Activated CD8-positive, alpha-beta memory T cell treated with anti-CD3 and anti-CD28 coated beads, Interleukin-2, amount 10 ng/mL, durations not matched to agents 7 days and 5 days (primary cell): ENCODE measurements at regions not wholly inside any gene's neighbourhood (a gene's known extent, or its start where the extent isn't known, plus 50 kb on each side); places are given as distances from the start of the nearest gene placed in this dataset.
"Not testable (repeated sequence)": the region's sequence is repeated elsewhere in the genome, so short reads cannot be mapped to it uniquely, and the experiment has no call there.

Experiments
- ATAC-seq: fragments of 150-1000 bp; cut with Tn5 transposase; one replicate; pipeline ENCODE4 v1.10.0; 2021; ENCODE audit warnings: moderate library complexity
- CTCF ChIA-PET: fragments of 350-600 bp; sonication (Branson Sonifier 250); formaldehyde crosslinking; loops from one replicate; lab custom pipeline; 2021; ENCODE audit warnings: antibody characterized with exemption; lab: Charles Lee
- DNase-seq: peaks from one replicate; pipeline ENCODE4 v3.0.0-alpha.2; 2020
- H3K27ac Mint-ChIP-seq: one replicate; pipeline ENCODE4 v1.8.0; 2021; ENCODE audit warnings: mild to moderate bottlenecking, mixed read lengths
- H3K27me3 Mint-ChIP-seq: one replicate; pipeline ENCODE4 v1.8.0; 2021; ENCODE audit warnings: mixed read lengths
- H3K36me3 Mint-ChIP-seq: one replicate; pipeline ENCODE4 v1.8.0; 2021; ENCODE audit warnings: mild to moderate bottlenecking, mixed read lengths
- H3K4me1 Mint-ChIP-seq: one replicate; pipeline ENCODE4 v1.8.0; 2021; ENCODE audit warnings: mixed read lengths
- H3K4me3 Mint-ChIP-seq: one replicate; pipeline ENCODE4 v1.8.0; 2021; ENCODE audit warnings: mild to moderate bottlenecking, moderate library complexity, mixed read lengths
- H3K9me3 Mint-ChIP-seq: one replicate; pipeline ENCODE4 v1.8.0; 2022; ENCODE audit warnings: low read depth, mixed read lengths

- H3K36me3 Mint-ChIP-seq, ATAC-seq, H3K27me3 Mint-ChIP-seq: not testable (repeated sequence)
Observed at GRCh38 chr16:31975826-31976419, 102.3 kb downstream of the ZNF267 start.

GRCh38 chr16:31978463-31978862 is 104.9 kb downstream of the ZNF267 start:
- DNase-seq, H3K27me3 Mint-ChIP-seq, CTCF ChIA-PET, ATAC-seq, H3K27ac Mint-ChIP-seq, H3K9me3 Mint-ChIP-seq, H3K36me3 Mint-ChIP-seq, H3K4me3 Mint-ChIP-seq, H3K4me1 Mint-ChIP-seq: not testable (repeated sequence)

More at GRCh38 chr16:31975826-31976419, 102.3 kb downstream of the ZNF267 start:
- H3K4me1 Mint-ChIP-seq, H3K9me3 Mint-ChIP-seq, H3K4me3 Mint-ChIP-seq, CTCF ChIA-PET, DNase-seq, H3K27ac Mint-ChIP-seq: not testable (repeated sequence)

DNA sequence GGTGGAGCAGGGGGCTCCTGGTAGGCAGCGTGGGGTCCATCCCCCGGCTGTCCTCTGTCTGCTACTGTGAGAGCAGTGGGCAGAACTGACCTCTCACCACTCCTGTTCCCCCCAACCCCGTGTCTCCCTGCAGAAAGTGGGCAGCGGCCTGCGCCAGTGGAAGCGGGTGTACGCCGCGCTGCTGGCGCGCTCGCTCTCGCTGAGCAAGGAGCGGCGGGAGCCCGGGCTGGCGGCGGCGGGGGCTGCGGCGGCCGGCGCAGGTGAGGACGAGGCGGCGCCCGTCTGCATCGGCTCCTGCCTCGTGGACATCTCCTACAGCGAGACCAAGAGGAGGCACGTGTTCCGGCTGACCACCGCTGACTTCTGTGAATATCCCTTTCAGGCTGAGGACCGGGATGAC is 108.1 kb downstream of the ZNF267 start:
- DNase-seq, H3K4me3 Mint-ChIP-seq, H3K27ac Mint-ChIP-seq, H3K9me3 Mint-ChIP-seq, H3K36me3 Mint-ChIP-seq, CTCF ChIA-PET, H3K4me1 Mint-ChIP-seq, ATAC-seq, H3K27me3 Mint-ChIP-seq: not testable (repeated sequence)

- DNase-seq, H3K4me1 Mint-ChIP-seq, H3K27ac Mint-ChIP-seq, H3K4me3 Mint-ChIP-seq, H3K36me3 Mint-ChIP-seq, ATAC-seq, H3K9me3 Mint-ChIP-seq, H3K27me3 Mint-ChIP-seq, CTCF ChIA-PET: not testable (repeated sequence)
Observed at GRCh38 chr16:31982986-31983385, 109.4 kb downstream of the ZNF267 start.

DNA sequence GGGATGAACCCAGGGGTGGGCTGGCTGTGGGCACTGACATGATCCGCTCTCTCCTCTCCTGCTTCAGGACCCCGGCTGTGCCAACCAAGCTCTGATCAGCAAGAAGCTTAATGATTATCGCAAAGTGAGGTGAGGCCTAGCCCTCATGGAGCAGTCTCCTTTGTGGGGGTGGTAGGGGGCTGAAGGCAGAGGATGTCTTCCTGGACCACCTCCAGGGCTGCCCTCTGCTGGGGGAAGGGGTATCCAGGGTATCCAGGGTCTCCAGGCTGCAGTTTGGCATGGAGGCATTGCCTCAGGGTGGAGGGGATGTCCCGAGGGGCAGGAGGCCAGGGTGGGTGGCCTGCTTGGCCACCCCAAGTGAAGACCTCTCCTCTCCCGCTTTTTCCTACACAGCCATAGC is 110.1 kb downstream of the ZNF267 start:
- H3K4me1 Mint-ChIP-seq, H3K36me3 Mint-ChIP-seq, H3K27me3 Mint-ChIP-seq, CTCF ChIA-PET, H3K9me3 Mint-ChIP-seq, H3K27ac Mint-ChIP-seq, H3K4me3 Mint-ChIP-seq, ATAC-seq, DNase-seq: not testable (repeated sequence)

GRCh38 chr16:31986895-31987294 is 113.3 kb downstream of the ZNF267 start:
- H3K27ac Mint-ChIP-seq, H3K4me1 Mint-ChIP-seq, ATAC-seq, H3K9me3 Mint-ChIP-seq, H3K36me3 Mint-ChIP-seq, DNase-seq, CTCF ChIA-PET, H3K4me3 Mint-ChIP-seq, H3K27me3 Mint-ChIP-seq: not testable (repeated sequence)

DNA sequence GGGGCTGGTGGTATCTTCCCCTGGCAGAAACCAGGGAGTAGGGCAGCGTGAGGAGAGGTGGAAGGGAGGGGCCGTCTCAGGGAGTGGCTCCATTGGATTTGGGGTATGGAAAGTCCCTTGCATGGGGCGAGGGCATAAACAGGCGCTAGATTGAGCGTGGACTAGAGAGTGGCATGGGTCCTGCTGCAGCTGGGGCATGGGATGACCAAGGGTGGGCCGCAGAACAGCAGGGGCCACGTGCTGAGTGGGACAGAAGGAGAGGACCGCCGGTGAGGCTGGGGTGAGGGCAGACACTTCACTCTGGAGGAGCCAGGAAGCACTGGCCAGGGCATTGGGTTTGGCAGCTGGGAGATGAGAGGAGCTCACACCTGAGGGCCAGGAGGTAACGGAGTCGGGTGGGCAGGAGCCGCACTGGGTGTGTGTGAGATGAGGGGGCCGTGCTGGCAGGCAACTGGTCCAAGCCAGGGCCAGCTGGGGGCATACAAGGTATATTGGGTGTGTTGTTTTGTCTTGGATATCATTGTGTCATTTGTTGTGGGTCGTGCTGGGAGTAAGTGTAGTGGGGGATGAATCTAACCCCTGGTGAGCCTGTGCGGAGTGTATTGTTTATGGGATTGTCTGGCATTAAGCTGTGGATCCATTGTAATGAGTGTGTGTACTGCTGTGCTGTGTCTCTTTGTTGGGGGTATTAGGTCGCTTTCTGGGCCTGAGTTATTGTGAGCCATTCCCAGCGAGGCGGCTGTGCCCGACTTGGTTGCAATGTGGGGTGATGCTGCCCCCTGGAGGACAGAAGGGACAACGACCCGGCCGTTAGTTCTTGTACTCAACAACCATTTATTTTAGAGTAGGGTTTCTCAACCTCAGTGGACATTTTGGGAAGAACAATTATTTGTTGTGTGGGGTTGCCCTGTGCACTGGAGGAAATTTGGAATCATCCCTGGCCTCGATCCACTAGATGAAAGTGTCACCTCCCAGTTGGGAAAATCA is 115.3 kb downstream of the ZNF267 start:
- CTCF ChIA-PET, H3K4me3 Mint-ChIP-seq, H3K27me3 Mint-ChIP-seq, H3K4me1 Mint-ChIP-seq, H3K36me3 Mint-ChIP-seq, H3K9me3 Mint-ChIP-seq, H3K27ac Mint-ChIP-seq: not testable (repeated sequence)
- peak; percentile 76 for ATAC-seq
- DNase-seq, result peak; percentile 61

- ATAC-seq, H3K9me3 Mint-ChIP-seq, H3K27me3 Mint-ChIP-seq, DNase-seq, H3K4me3 Mint-ChIP-seq, H3K27ac Mint-ChIP-seq, H3K4me1 Mint-ChIP-seq, H3K36me3 Mint-ChIP-seq, CTCF ChIA-PET: not testable (repeated sequence)
Observed at GRCh38 chr16:31990261-31990660, 116.7 kb downstream of the ZNF267 start.

DNA sequence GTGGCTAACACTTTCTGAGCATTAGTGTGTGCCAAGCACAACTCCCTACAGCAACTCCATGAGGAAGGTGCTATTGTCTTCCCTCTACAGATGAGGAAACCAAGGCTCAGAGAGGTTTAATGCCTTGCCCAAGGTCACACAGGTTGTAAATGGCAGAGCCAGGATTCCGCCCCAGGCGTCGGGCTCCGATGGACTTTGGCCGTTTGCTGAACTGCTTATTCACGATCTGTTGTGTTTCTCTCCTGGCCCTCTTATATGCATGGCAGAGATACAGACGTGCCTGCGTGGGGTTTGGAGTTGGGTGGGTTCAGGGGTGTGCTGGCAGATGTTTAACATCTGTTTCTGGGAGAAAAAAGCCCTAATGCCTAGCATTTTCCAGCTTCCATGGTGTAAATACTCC is 117.4 kb downstream of the ZNF267 start:
- DNase-seq, H3K27ac Mint-ChIP-seq, H3K4me1 Mint-ChIP-seq, H3K27me3 Mint-ChIP-seq, CTCF ChIA-PET, H3K9me3 Mint-ChIP-seq, ATAC-seq, H3K4me3 Mint-ChIP-seq, H3K36me3 Mint-ChIP-seq: not testable (repeated sequence)

DNA sequence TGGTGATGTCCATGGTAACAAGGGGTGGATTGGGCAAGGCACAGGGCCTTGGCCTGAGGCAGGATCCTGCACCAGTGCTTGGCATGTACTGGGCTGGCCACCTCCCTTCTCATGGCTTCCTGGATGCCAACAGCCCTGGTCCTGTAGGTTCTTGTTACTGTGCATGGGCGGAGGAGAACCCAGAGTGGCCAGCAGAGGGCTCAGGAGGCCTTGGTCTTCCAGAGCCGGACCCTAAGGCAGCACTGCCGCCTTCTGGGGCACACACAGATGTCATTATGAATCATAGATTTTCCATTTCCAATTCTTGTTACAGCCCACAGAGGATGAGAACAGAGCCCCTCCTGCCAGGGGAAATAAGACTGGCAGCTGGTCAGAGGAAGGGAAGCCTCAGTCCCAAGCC is 122.7 kb downstream of the ZNF267 start:
- CTCF ChIA-PET, H3K27ac Mint-ChIP-seq, H3K9me3 Mint-ChIP-seq, ATAC-seq, H3K36me3 Mint-ChIP-seq, H3K27me3 Mint-ChIP-seq, H3K4me3 Mint-ChIP-seq, H3K4me1 Mint-ChIP-seq: not testable (repeated sequence)
- DNase-seq, result peak; percentile 53

- DNase-seq, H3K27ac Mint-ChIP-seq, H3K27me3 Mint-ChIP-seq, CTCF ChIA-PET, H3K4me3 Mint-ChIP-seq, H3K4me1 Mint-ChIP-seq, ATAC-seq, H3K36me3 Mint-ChIP-seq, H3K9me3 Mint-ChIP-seq: not testable (repeated sequence)
Observed at GRCh38 chr16:32002496-32002895, 128.9 kb downstream of the ZNF267 start.

DNA sequence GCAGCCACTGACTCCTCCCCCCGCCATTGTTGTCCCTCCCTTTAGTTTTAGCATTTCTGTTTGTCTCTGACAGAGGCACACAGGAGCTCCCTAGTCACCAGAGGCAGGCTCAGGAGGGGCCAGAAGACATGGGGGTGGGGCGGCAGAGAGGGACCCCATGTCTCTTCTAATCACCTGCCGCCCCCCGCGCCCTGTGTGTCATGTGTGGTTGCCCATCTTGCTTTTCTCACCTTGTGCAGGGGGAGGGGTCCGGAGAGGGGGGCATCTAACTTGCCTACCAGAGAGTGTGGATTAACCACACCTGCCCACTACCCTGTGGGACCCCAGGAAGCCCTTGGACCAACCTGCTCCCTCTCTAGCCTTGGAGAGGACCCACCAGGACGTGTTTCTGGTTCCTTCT is 130.2 kb downstream of the ZNF267 start:
- H3K27ac Mint-ChIP-seq, H3K4me3 Mint-ChIP-seq, H3K27me3 Mint-ChIP-seq, H3K9me3 Mint-ChIP-seq, DNase-seq, H3K36me3 Mint-ChIP-seq, CTCF ChIA-PET, ATAC-seq, H3K4me1 Mint-ChIP-seq: not testable (repeated sequence)

DNA sequence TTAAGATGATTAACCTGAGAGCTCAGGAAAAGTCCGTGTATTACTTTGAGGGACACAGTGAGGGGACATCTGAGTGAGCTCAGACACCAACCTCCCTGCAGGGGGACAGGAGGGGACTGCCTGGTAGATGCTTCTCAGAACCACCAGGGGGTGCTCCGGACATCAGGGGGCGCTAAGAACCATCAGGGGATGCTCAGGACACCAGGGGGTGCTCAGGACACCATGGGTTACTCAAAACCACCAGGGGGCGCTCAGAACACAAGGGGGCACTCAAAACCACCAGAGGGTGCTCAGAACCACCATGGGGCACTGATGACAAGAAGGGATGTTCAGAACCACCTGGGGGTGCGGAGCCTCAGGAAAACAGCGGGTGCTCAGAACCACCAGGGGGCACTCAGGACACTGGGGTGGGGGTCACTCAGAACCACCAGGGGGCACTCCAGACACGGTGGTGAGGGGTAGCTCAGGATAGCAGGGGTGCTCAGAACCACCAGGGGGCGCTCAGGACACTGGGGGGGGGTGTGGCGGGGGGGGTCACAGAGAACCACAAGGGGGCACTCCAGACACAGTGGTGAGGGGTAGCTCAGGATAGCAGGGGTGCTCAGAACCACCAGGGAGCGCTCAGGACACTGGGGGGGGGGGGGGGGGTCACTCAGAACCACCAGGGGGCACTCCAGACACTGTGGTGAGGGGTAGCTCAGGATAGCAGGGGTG is 165.3 kb downstream of the ZNF267 start:
- DNase-seq, result peak; percentile 39
- H3K4me3 Mint-ChIP-seq, H3K4me1 Mint-ChIP-seq, H3K27me3 Mint-ChIP-seq, H3K36me3 Mint-ChIP-seq, H3K9me3 Mint-ChIP-seq, CTCF ChIA-PET, ATAC-seq, H3K27ac Mint-ChIP-seq: not testable (repeated sequence)
